ENCODE measurements at regions not wholly inside any gene's neighbourhood (a gene's known extent, or its start where the extent isn't known, plus 50 kb on each side); places are given as distances from the start of the nearest gene placed in this dataset.

GRCh38 chr22:48748860-48749554, 1078.7 kb downstream of the BRD1 start:
- DNase-seq (ENCODE audit: low spot score): no peak

GRCh38 chr22:48748113-48748859, 1079.4 kb downstream of the BRD1 start:
- DNase-seq (ENCODE audit: low spot score): no peak

- no peak for DNase-seq (ENCODE audit: low spot score)
Measured at GRCh38 chr22:48746789-48747425, 1080.8 kb downstream of the BRD1 start.

GRCh38 chr22:48745842-48746788, 1081.6 kb downstream of the BRD1 start:
- DNase-seq (ENCODE audit: low spot score): no peak

DNA sequence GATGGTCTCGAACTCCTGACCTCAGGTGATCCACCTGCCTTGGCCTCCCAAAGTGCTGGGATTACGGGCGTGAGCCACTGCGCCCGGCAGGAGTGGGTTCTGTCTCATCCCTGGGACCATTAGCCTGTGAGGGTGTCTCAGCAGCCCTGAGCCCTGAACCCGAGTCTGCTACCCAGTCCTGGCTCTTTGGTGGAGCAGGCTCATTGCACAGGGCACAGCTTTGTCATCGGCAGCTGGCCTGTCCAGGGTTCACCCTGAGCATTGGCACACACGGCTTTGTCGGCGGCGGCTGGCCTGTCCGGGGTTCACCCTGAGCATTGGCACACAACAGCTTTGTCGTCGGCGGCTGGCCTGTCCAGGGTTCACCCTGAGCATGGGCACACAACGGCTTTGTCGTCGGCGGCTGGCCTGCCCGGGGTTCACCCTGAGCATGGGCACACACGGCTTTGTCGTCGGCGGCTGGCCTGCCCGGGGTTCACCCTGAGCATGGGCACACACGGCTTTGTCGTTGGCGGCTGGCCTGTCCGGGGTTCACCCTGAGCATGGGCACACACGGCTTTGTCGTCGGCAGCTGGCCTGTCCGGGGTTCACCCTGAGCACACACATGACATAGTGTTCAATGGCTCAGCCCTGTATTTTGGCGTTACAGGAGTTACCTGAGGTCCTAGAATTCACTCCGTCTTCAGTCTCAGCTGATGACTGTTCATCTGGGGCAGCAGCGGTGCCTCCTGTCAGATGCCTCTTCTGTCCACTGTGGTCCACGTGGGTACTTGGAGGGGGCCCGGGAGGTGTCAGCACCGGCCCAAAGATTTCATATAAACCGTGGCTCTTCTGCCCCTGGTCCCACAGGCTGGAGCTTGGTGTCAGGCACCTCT, 1082.5 kb downstream of the BRD1 start:
- no peak for DNase-seq (ENCODE audit: low spot score)

GRCh38 chr22:48744283-48744641, 1083.4 kb downstream of the BRD1 start:
- DNase-seq (ENCODE audit: low spot score): no peak

- DNase-seq (ENCODE audit: low spot score): no peak
Measured at GRCh38 chr22:48743601-48744282, 1083.9 kb downstream of the BRD1 start.

DNA sequence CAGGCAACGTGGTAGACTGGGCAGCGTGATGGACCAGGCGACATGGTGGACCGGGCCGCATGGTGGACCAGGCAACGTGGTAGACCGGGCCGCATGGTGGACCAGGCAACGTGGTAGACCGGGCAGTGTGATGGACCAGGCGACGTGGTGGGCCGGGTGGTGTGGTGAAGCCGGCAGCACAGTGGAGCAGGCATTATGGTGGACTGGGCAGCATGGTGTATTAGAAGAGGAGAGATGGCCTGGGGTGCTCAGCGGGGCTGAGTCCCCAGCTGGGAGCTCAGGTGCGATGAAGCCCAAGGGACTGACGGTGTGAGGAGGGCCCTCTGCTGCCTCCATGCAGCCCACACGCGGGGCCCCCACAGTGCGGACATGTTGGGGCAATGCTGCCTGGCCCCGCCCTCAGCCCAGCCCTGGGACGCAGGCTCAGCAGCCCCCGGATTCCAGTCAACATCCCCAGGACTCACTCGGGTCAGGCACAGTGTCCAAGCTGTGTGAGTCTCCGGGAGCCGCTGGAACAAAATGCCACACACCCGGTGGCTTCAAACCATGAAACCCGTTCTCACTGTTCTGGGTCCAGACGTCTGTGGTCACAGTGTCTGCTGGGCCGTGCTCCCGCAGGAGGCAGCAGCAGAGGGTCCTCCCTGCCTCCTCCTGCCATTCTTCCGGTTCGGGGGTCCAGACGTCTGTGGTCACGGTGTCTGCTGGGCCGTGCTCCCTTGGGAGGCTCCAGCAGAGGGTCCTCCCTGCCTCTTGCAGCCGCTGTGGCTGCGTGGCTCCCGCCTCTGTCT, 1084.9 kb downstream of the BRD1 start:
- DNase-seq (ENCODE audit: low spot score): no peak

DNA sequence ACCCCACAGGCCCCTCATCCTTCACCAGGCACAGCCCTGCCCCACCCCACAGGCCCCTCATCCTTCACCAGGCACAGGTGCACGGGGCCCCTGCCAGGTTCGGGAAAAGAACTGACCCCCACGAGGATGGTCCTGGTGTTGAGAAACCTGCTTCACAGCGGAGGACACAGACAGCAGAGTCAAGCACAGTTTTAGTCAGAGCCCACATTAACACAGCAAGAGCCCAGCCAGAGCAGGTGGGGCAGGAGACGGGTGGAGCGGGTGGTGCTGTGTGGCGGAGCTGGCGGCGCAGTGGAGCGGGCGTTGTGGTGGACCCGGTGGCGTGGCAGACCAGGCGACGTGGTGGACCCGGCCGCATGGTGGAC, 1085.5 kb downstream of the BRD1 start:
- DNase-seq (ENCODE audit: low spot score): no peak

GRCh38 chr22:48741540-48741939, 1086.1 kb downstream of the BRD1 start:
- DNase-seq (ENCODE audit: low spot score): no peak

GRCh38 chr22:48740731-48741405, 1086.8 kb downstream of the BRD1 start:
- DNase-seq (ENCODE audit: low spot score): no peak

DNA sequence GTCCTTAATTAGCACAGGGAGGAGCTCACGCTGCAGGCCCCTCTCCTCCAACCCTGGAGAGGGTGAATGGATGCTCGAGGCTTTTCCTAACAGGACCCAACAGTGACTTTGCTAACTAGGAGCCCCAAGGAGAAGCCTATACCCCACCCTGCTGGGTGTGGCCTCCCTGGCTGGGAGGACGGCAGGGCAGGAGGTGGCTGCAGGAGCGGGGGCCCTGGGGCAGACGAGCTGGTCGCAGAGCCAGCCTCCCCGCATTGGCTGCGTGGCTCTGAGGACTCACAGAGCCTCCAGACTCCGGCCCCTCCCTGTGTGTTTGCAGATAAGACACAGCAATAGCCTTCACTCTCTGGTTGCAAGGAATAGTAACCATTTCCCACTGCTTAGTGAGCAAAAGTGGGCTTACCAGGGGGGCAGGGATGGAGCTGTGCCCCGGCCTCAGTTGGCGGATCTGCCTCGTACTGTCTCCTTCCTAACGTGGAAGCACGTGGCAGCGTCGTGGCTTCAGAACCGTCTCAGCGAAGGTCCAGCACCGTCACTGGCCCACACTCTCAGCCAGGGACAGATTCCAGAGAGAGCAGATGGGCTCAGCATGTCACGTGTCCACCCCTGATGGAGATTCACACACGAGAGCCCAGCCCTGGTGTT, 1087.5 kb downstream of the BRD1 start:
- no peak for DNase-seq (ENCODE audit: low spot score)

DNA sequence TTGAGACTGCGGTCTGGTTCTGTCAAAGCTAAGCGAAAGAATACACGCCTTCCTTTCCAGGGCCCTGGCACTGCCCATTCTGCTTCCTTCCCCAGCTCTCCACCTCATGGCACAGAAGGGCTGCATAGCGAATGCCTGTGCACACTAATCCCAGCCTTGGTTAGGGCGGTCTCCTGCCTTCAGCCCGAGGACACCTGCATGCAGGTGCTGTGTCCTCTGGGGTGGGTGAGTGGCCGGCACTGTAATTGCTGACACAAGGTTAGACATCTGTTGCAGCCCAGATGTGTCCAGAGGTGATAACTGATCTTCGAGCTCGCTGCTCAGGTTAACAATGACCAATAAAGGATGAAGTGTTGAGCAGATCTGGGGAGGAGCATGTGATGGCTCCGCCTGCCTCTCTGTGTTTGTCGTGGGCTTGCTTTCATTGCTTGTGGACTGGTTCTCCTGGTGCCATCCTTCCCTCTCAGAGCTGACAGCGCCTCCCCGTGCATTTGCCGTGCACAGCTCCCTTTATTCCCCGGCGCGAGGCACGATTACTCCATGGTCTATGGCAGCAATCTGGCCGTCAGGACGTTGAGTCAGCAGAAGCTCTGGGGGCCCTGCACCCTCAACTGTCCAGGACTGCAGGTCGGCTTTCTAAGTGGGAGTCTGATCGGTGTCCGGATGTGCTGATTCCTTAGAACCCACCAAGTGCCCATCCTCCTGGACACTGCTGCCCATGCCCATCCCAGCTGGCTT, 1088.2 kb downstream of the BRD1 start:
- no peak for DNase-seq (ENCODE audit: low spot score)

GRCh38 chr22:48738204-48738980, 1089.3 kb downstream of the BRD1 start:
- no peak for DNase-seq (ENCODE audit: low spot score)

- DNase-seq (ENCODE audit: low spot score): no peak
Measured at GRCh38 chr22:48737461-48738203, 1090.0 kb downstream of the BRD1 start.

All from putamen (tissue), 1 donor.